Vagina (tissue), 2 donors: ENCODE measurements at regions not wholly inside any gene's neighbourhood (a gene's known extent, or its start where the extent isn't known, plus 50 kb on each side); places are given as distances from the start of the nearest gene placed in this dataset.

Source experiments
- CTCF ChIP-seq, 3 experiments: fragments of 450-650 bp in 2 of 3; fragments of 200-600 bp in 1 of 3; sonication (generic) in 1 of 3; IDR thresholded peaks; one replicate each; pipeline ENCODE4 v1.5.1; 2017 to 2019; ENCODE audit warnings: antibody characterized with exemption in 3 of 3, mild to moderate bottlenecking in 2 of 3, moderate library complexity in 2 of 3
- POLR2A ChIP-seq, 2 donors: fragments of 450-650 bp; IDR thresholded peaks; one replicate each; pipeline ENCODE4 v1.6.1; 2017; ENCODE audit warnings: antibody characterized with exemption in 2 of 2, mild to moderate bottlenecking in 2 of 2, moderate library complexity in 2 of 2

- TF ChIP-seq CTCF (IDR thresholded peaks at IDR 0.05) (no peak), POLR2A (IDR thresholded peaks at IDR 0.05) (no peak)
Observed at GRCh38 chr15:81766829-81767475, 278.9 kb downstream of the MEX3B start.
